Activated B cell treated with CpG ODN at 0.5 μM for 24 hours (primary cell): ENCODE measurements at regions not wholly inside any gene's neighbourhood (a gene's known extent, or its start where the extent isn't known, plus 50 kb on each side); places are given as distances from the start of the nearest gene placed in this dataset.

Source experiments
- ATAC-seq: fragments of 200-7000 bp; cut with Tn5 transposase; one replicate; pipeline ENCODE4 v1.10.0; 2021; ENCODE audit warnings: low read depth, mild to moderate bottlenecking, moderate library complexity
- CTCF ChIA-PET: fragments of 350-600 bp; sonication (Branson Sonifier 250); formaldehyde crosslinking; loops from one replicate; lab custom pipeline; 2021; ENCODE audit warnings: antibody characterized with exemption; lab: Charles Lee
- POLR2A ChIA-PET: fragments of 350-600 bp; sonication (Branson Sonifier 250); formaldehyde crosslinking; loops from one replicate; lab custom pipeline; 2021; ENCODE audit warnings: antibody characterized with exemption; lab: Charles Lee
- DNase-seq: peaks from one replicate; pipeline ENCODE4 v3.0.0; 2022
- H3K27ac Mint-ChIP-seq: one replicate; pipeline ENCODE4 v1.8.0; 2020; ENCODE audit warnings: mixed read lengths
- H3K27me3 Mint-ChIP-seq: one replicate; pipeline ENCODE4 v1.8.0; 2021; ENCODE audit warnings: mixed read lengths
- H3K36me3 Mint-ChIP-seq: one replicate; pipeline ENCODE4 v1.8.0; 2021; ENCODE audit warnings: low read depth, mixed read lengths
- H3K4me1 Mint-ChIP-seq: one replicate; pipeline ENCODE4 v1.8.0; 2021; ENCODE audit warnings: mixed read lengths
- H3K4me3 Mint-ChIP-seq: one replicate; pipeline ENCODE4 v1.8.0; 2020; ENCODE audit warnings: mild to moderate bottlenecking, mixed read lengths
- H3K9me3 Mint-ChIP-seq: one replicate; pipeline ENCODE4 v1.8.0; 2020; ENCODE audit warnings: mixed read lengths
- intact Hi-C: fragments of 100-400 bp; cut with micrococcal nuclease; formaldehyde crosslinking; loops from one replicate; pipeline ENCODE4 v1.15.1; 2024
- TF ChIP-seq, protein P1 (sequence below): fragments of 200-600 bp; IDR thresholded peaks from one replicate; pipeline ENCODE4 v1.8.0; 2022; ENCODE audit warnings: antibody characterized with exemption, mild to moderate bottlenecking

DNA sequence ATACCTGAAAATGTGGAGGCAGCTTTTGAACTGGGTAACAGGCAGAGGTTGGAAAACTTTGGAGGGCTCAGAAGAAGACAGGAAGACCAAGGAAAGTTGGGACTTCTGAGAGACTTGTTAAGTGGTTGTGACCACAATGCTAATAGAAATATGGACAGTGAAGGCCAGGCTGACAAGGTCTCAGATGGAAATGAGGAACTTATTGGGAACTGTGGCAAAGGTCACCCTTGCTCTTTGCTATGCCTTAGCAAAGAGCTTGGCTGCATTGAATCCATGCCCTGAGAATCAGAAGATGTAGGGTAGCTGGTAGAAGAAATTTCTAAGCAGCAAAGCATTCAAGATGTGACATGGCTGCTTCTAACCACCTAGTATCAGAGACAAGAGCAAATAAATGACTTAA is 244.4 kb upstream of the ADRA1B start:
- no peak for ATAC-seq

DNA sequence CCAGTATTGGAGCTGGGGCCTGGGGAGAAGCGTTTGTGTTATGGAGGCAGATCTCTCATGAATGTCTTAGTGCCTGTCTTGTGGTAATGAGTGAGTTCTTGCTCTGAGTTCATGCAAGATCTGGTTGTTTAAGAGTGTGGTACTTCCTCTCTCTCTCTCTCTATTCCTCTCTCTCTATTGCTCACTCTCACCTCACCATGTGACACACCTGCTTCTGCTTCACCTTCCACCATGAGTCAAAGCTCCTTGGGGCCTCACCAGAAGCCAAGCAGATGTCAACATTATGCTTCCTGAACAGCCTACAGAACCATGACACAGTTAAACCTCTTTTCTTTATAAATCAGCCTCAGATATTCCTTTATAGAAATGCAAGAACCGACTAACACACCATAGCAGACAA is 242.7 kb upstream of the ADRA1B start:
- no peak for DNase-seq
- no peaks in the 10 kb centered on the region for H3K27me3 Mint-ChIP-seq
- H3K4me3 Mint-ChIP-seq: no peak overlapping the region
- H3K27ac Mint-ChIP-seq: no peak overlapping the region
- TF ChIP-seq, protein P1, sequence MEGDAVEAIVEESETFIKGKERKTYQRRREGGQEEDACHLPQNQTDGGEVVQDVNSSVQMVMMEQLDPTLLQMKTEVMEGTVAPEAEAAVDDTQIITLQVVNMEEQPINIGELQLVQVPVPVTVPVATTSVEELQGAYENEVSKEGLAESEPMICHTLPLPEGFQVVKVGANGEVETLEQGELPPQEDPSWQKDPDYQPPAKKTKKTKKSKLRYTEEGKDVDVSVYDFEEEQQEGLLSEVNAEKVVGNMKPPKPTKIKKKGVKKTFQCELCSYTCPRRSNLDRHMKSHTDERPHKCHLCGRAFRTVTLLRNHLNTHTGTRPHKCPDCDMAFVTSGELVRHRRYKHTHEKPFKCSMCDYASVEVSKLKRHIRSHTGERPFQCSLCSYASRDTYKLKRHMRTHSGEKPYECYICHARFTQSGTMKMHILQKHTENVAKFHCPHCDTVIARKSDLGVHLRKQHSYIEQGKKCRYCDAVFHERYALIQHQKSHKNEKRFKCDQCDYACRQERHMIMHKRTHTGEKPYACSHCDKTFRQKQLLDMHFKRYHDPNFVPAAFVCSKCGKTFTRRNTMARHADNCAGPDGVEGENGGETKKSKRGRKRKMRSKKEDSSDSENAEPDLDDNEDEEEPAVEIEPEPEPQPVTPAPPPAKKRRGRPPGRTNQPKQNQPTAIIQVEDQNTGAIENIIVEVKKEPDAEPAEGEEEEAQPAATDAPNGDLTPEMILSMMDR: no peak
- ATAC-seq: no peak
- peaks cover 13% of the 10 kb centered on the region for H3K9me3 Mint-ChIP-seq
- ChIA-PET CTCF (no interaction called here), POLR2A (no interaction called here)
- no peaks in the 10 kb centered on the region for H3K4me1 Mint-ChIP-seq
- intact Hi-C loops: no loop called here
- no peaks in the 10 kb centered on the region for H3K36me3 Mint-ChIP-seq

More for the DNA sequence above, 244.4 kb upstream of the ADRA1B start:
- H3K4me3 Mint-ChIP-seq: no peak overlapping the region
- H3K9me3 Mint-ChIP-seq: peaks cover 7% of the 10 kb centered on the region
- no peak for DNase-seq
- no peaks in the 10 kb centered on the region for H3K4me1 Mint-ChIP-seq
- POLR2A ChIA-PET: no interaction called here
- no peak overlapping the region for H3K27ac Mint-ChIP-seq
- intact Hi-C loops: no loop called here
- no peaks in the 10 kb centered on the region for H3K27me3 Mint-ChIP-seq
- H3K36me3 Mint-ChIP-seq: no peaks in the 10 kb centered on the region
- CTCF ChIA-PET: interaction anchor here (0.7 kb wide), 1 partner anchor 1405 kb away, joined by 3 read pairs; no protein-coding TSS in a partner anchor
- TF ChIP-seq, protein P1: no peak

DNA sequence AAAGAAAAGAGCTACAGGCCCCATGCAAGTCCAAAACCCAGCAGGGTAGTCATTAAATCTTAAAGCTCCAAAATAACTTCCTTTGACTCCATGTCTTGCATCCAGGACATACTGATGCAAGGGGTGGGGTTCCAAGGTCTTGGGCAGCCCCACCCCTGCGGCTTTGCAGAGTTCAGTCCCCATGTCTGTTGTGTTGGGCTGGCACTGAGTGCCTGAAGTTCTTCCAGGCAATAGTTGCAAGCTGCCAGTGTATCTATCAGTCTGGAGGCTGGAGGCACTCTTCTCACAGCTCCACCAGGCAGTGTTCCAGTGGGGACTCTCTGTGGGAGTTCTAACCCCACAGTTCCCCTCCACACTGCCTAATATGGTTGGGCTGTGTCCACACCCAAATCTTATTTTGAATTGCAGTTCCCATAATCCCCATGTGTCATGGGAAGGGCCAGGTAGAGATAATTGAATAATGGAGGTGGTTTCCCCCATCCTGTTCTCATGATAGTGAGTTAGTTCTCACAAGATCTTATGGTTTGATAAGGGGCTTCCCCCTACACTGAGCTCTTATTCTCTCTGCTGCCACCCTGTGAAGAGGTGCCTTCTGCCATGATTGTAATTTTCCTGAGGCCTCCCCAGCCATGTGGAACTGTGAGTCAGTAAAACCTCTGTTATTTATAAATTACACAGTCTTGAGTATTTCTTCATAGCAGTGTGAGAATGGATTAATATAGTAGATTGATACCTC is 237.5 kb upstream of the ADRA1B start:
- peaks cover 6% of the 10 kb centered on the region for H3K36me3 Mint-ChIP-seq
- peaks cover 4% of the 10 kb centered on the region for H3K4me1 Mint-ChIP-seq
- H3K27ac Mint-ChIP-seq: no peak overlapping the region
- no peak overlapping the region for H3K4me3 Mint-ChIP-seq
- TF ChIP-seq, protein P1: no peak
- ChIA-PET POLR2A (no interaction called here), CTCF (no interaction called here)
- ATAC-seq: no peak
- no peak for DNase-seq
- H3K27me3 Mint-ChIP-seq: no peaks in the 10 kb centered on the region
- H3K9me3 Mint-ChIP-seq: peaks cover 33% of the 10 kb centered on the region
- intact Hi-C loops: no loop called here

DNA sequence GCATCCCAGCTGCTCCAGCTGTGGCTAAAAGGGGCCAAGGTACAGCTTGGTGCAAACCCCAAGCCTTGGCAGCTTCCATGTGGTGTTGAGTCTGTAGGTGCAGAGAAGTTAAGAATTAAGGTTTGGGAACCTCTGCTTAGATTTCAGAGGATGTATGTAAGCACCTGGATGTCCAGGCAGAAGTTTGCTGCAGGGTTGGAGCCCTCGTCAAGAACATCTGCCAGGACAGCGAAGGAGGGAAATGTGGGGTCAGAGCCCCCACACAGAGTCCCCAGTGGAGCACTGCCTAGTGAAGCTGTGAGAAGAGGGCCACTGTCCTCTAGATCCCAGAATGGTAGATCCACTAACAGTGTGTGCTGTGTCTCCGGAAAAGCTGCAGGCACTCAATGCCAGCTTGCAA is 236.2 kb upstream of the ADRA1B start:
- H3K9me3 Mint-ChIP-seq: peaks cover 33% of the 10 kb centered on the region
- TF ChIP-seq, protein P1: no peak
- peaks cover 6% of the 10 kb centered on the region for H3K36me3 Mint-ChIP-seq
- no peak for ATAC-seq
- no peak overlapping the region for H3K27ac Mint-ChIP-seq
- intact Hi-C loops: no loop called here
- H3K27me3 Mint-ChIP-seq: no peaks in the 10 kb centered on the region
- H3K4me3 Mint-ChIP-seq: no peak overlapping the region
- POLR2A ChIA-PET: interaction anchor here (0.6 kb wide), 1 partner anchor 11 kb away, joined by 8 read pairs; no protein-coding TSS in a partner anchor
- no peak for DNase-seq
- CTCF ChIA-PET: no interaction called here
- peaks cover 4% of the 10 kb centered on the region for H3K4me1 Mint-ChIP-seq

DNA sequence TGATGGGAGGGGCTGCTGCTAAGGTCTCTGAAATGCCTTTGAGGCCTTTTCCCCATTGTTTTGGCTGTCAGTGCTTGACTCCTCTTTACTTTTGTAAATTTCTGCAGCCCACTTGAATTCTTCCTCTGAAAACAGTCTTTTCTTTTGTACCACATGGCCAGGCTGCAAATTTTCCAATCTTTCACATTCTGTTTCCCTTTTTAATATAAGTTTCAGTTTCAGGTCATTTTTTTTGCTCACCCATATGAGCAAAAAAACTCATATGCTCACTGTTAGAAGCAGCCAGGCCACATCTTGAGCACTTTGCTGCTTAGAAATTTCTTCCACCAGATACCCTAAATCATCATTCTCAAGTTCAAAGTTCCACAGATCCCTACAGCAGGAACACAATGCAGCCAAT is 234.6 kb upstream of the ADRA1B start:
- Mint-ChIP-seq H3K9me3 (peaks cover 33% of the 10 kb centered on the region), H3K27ac (no peak overlapping the region), H3K36me3 (peaks cover 6% of the 10 kb centered on the region), H3K4me3 (no peak overlapping the region), H3K4me1 (peaks cover 4% of the 10 kb centered on the region), H3K27me3 (peaks cover under 1% of the 10 kb centered on the region)
- ChIA-PET POLR2A (no interaction called here), CTCF (no interaction called here)
- no peak for DNase-seq
- intact Hi-C loops: no loop called here
- TF ChIP-seq, protein P1: no peak
- no peak for ATAC-seq
